Left lung (tissue), 4 donors: ENCODE measurements at regions not wholly inside any gene's neighbourhood (a gene's known extent, or its start where the extent isn't known, plus 50 kb on each side); places are given as distances from the start of the nearest gene placed in this dataset.

Experiments used
- ATAC-seq: fragments of 200-7000 bp; cut with Tn5 transposase; one replicate; pipeline ENCODE4 v1.9.1; 2020; ENCODE audit warnings: moderate library complexity
- DNase-seq, 4 donors: peaks; one replicate each; pipeline ENCODE4 v3.0.0-alpha.2; 2013 to 2020
- H3K27ac ChIP-seq, 2 donors: fragments of 200-600 bp; sonication (generic) in 1 of 2; one replicate each; pipeline versions ENCODE4 v1.5.0 to v1.8.0; 2020 to 2021
- H3K27me3 ChIP-seq, 2 donors: fragments of 200-600 bp; sonication (generic) in 1 of 2; one replicate each; pipeline versions ENCODE4 v1.5.0 to v1.8.0; 2020 to 2021
- H3K36me3 ChIP-seq, 2 donors: fragments of 200-600 bp; sonication (generic) in 1 of 2; one replicate each; pipeline versions ENCODE4 v1.5.0 to v1.8.0; 2020 to 2021
- H3K4me1 ChIP-seq, 2 donors: fragments of 200-600 bp; one replicate each; pipeline ENCODE4 v1.8.0; 2021
- H3K4me3 ChIP-seq, 2 donors: fragments of 200-600 bp; sonication (generic) in 1 of 2; one replicate each; pipeline versions ENCODE4 v1.5.0 to v1.8.0; 2020 to 2021; ENCODE audit warnings: mild to moderate bottlenecking in 1 of 2
- H3K9me3 ChIP-seq, 2 donors: fragments of 200-600 bp; sonication (generic) in 1 of 2; one replicate each; pipeline versions ENCODE4 v1.5.0 to v1.8.0; 2020 to 2021
- CTCF ChIP-seq, 2 donors: fragments of 200-600 bp; sonication (generic) in 1 of 2; IDR thresholded peaks; one replicate each; pipeline versions ENCODE4 v1.5.0 to v1.8.0; 2021; ENCODE audit warnings: antibody characterized with exemption in 2 of 2
- intact Hi-C, 2 donors: fragments of 100-400 bp; cut with DNase I; formaldehyde crosslinking; loops; one replicate each; pipeline versions ENCODE4 v1.11.2 to v1.14.2; 2022
- donor health status: DM: no; HTN: yes; CAD: no.
- donor health status: DM: no; HTN: no; CAD: no.

- H3K36me3 ChIP-seq = no peaks in the 10 kb centered on the region
- H3K4me1 ChIP-seq = peaks cover 0 to 9% of the 10 kb centered on the region in 2 donors
- TF ChIP-seq CTCF (IDR thresholded peaks at IDR 0.05) = no peak
- intact Hi-C loops = no loop called here
- DNase-seq (no peak), ATAC-seq (no peak)
- no peak overlapping the region for H3K4me3 ChIP-seq
- H3K9me3 ChIP-seq = peaks cover 0 to 5% of the 10 kb centered on the region in 2 donors
- no peak overlapping the region for H3K27ac ChIP-seq
- no peaks in the 10 kb centered on the region for H3K27me3 ChIP-seq
Observed at GRCh38 chr3:194979173-194979572, 291.8 kb downstream of the XXYLT1 start.

GRCh38 chr3:194982472-194982871, 288.5 kb downstream of the XXYLT1 start:
- no peak overlapping the region for H3K27ac ChIP-seq
- peaks cover 4 to 25% of the 10 kb centered on the region in 2 donors for H3K4me1 ChIP-seq
- no peak overlapping the region for H3K4me3 ChIP-seq
- DNase-seq (no peak), ATAC-seq (no peak)
- TF ChIP-seq CTCF (IDR thresholded peaks at IDR 0.05) = no peak
- H3K27me3 ChIP-seq = no peaks in the 10 kb centered on the region
- no peaks in the 10 kb centered on the region for H3K36me3 ChIP-seq
- intact Hi-C loops = no loop called here
- peaks cover 0 to 5% of the 10 kb centered on the region in 2 donors for H3K9me3 ChIP-seq

GRCh38 chr3:194983121-194983520, 287.8 kb downstream of the XXYLT1 start:
- intact Hi-C loops = no loop called here

GRCh38 chr3:194983620-194984019, 287.3 kb downstream of the XXYLT1 start:
- Histone ChIP-seq H3K9me3 (peaks cover 0 to 5% of the 10 kb centered on the region in 2 donors), H3K4me3 (no peak overlapping the region), H3K27ac (no peak overlapping the region), H3K4me1 (peaks cover 4 to 25% of the 10 kb centered on the region in 2 donors), H3K27me3 (no peaks in the 10 kb centered on the region), H3K36me3 (no peaks in the 10 kb centered on the region)
- no peak for DNase-seq
- no peak for TF ChIP-seq CTCF (IDR thresholded peaks at IDR 0.05)
- ATAC-seq = no peak
- intact Hi-C loops = no loop called here

More at GRCh38 chr3:194983121-194983520, 287.8 kb downstream of the XXYLT1 start:
- no peak for DNase-seq
- ATAC-seq = no peak
- H3K27ac ChIP-seq = no peak overlapping the region
- H3K9me3 ChIP-seq = peaks cover 0 to 5% of the 10 kb centered on the region in 2 donors
- H3K27me3 ChIP-seq = no peaks in the 10 kb centered on the region
- no peaks in the 10 kb centered on the region for H3K36me3 ChIP-seq
- H3K4me3 ChIP-seq = no peak overlapping the region
- H3K4me1 ChIP-seq = peaks cover 4 to 25% of the 10 kb centered on the region in 2 donors
- no peak for TF ChIP-seq CTCF (IDR thresholded peaks at IDR 0.05)

- Histone ChIP-seq H3K27ac (no peak overlapping the region), H3K27me3 (no peaks in the 10 kb centered on the region), H3K4me1 (peaks cover 4 to 25% of the 10 kb centered on the region in 2 donors), H3K36me3 (no peaks in the 10 kb centered on the region), H3K9me3 (peaks cover 0 to 5% of the 10 kb centered on the region in 2 donors), H3K4me3 (no peak overlapping the region)
- intact Hi-C loops = no loop called here
- TF ChIP-seq CTCF (IDR thresholded peaks at IDR 0.05) = no peak
- no peak for ATAC-seq
- no peak for DNase-seq
Observed at GRCh38 chr3:194984066-194984465, 286.9 kb downstream of the XXYLT1 start.
